ENCODE measurements at regions not wholly inside any gene's neighbourhood (a gene's known extent, or its start where the extent isn't known, plus 50 kb on each side); places are given as distances from the start of the nearest gene placed in this dataset.

GRCh38 chrX:8939322-8939721 lies 94.6 kb downstream of the FAM9B start:
- Histone ChIP-seq H3K36me3 (no peaks in the 10 kb centered on the region), H3K9me3 (no peaks in the 10 kb centered on the region), H3K27ac (no peak overlapping the region), H3K4me1 (no peaks in the 10 kb centered on the region), H3K4me3 (no peak overlapping the region), H3K27me3 (no peaks in the 10 kb centered on the region)
- TF ChIP-seq CTCF (IDR thresholded peaks at IDR 0.05): no peak
- no peak for TF ChIP-seq EP300 (IDR thresholded peaks at IDR 0.05)
- TF ChIP-seq POLR2A (IDR thresholded peaks at IDR 0.05): no peak
- no peak for TF ChIP-seq POLR2AphosphoS5 (IDR thresholded peaks at IDR 0.05)
- DNase-seq (ENCODE audit: low spot score in 2 of 2): no peak
- WGBS: 62% methylated on average over 3 of the region's 3 CpGs

DNA sequence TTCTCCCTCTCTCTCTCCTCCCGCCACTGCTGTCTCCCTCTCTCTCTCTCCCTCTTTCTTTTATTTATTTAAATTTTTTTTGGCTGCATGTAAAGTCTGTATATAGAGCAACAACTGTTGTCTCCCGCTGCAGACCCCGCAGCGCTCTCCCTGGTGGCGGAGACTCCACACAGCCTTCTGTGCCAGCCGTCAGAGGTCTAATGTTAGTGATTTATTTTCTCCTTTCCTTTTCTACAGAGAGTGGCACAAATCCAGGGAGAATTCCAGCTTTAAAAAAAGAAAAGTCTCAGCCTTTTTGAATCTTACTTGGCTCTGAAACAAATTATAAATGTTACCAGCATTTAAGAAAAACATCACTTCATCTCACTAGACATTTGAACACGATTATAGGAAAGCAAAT lies 106.2 kb downstream of the FAM9B start:
- Histone ChIP-seq H3K4me1 (no peaks in the 10 kb centered on the region), H3K36me3 (no peaks in the 10 kb centered on the region), H3K27ac (no peak overlapping the region), H3K27me3 (no peaks in the 10 kb centered on the region), H3K9me3 (no peaks in the 10 kb centered on the region), H3K4me3 (no peak overlapping the region)
- TF ChIP-seq POLR2AphosphoS5 (IDR thresholded peaks at IDR 0.05) (no peak), POLR2A (IDR thresholded peaks at IDR 0.05) (no peak)
- 40% methylated on average over 7 of the region's 7 CpGs for WGBS
- no peak for DNase-seq (ENCODE audit: low spot score in 2 of 2)

GRCh38 chrX:8927066-8927635 lies 106.8 kb downstream of the FAM9B start:
- Histone ChIP-seq H3K27ac (no peak overlapping the region), H3K4me1 (no peaks in the 10 kb centered on the region), H3K9me3 (no peaks in the 10 kb centered on the region), H3K4me3 (no peak overlapping the region), H3K27me3 (no peaks in the 10 kb centered on the region), H3K36me3 (no peaks in the 10 kb centered on the region)
- no peak for DNase-seq (ENCODE audit: low spot score in 2 of 2)
- WGBS: 63% methylated on average over 5 of the region's 5 CpGs
- TF ChIP-seq EP300 (IDR thresholded peaks at IDR 0.05): no peak
- TF ChIP-seq CTCF (IDR thresholded peaks at IDR 0.05): no peak
- no peak for TF ChIP-seq POLR2AphosphoS5 (IDR thresholded peaks at IDR 0.05)
- no peak for TF ChIP-seq POLR2A (IDR thresholded peaks at IDR 0.05)

GRCh38 chrX:8921615-8922014 lies 112.3 kb downstream of the FAM9B start:
- WGBS: 63% methylated on average over 2 of the region's 2 CpGs
- H3K4me1 ChIP-seq: no peaks in the 10 kb centered on the region
- DNase-seq (ENCODE audit: low spot score in 2 of 2): no peak
- no peaks in the 10 kb centered on the region for H3K9me3 ChIP-seq
- H3K36me3 ChIP-seq: no peaks in the 10 kb centered on the region
- H3K27me3 ChIP-seq: no peaks in the 10 kb centered on the region
- no peak for TF ChIP-seq POLR2A (IDR thresholded peaks at IDR 0.05)
- TF ChIP-seq POLR2AphosphoS5 (IDR thresholded peaks at IDR 0.05): no peak
- TF ChIP-seq EP300 (IDR thresholded peaks at IDR 0.05): no peak
- TF ChIP-seq CTCF (IDR thresholded peaks at IDR 0.05): no peak
- H3K4me3 ChIP-seq: no peak overlapping the region
- H3K27ac ChIP-seq: no peak overlapping the region

DNA sequence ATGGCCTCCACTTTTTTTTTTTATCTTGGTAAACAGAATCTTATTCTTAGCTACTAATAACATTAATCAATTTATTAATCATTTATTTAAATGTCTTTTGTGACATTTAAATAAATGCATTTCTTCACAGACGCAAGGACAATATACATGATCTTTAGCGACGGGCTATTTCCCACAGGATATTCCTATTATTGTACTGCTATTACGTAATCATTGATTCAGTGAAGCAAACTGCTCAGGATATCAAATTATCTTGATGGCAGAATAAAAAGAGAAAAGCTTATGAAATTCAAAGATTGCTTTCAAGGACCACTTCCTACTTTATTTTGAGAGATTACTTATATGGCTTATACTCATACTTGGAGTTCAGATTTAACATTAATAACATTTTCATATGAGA lies 114.1 kb downstream of the FAM9B start:
- Histone ChIP-seq H3K9me3 (no peaks in the 10 kb centered on the region), H3K27ac (no peak overlapping the region), H3K4me3 (no peak overlapping the region), H3K36me3 (no peaks in the 10 kb centered on the region), H3K27me3 (no peaks in the 10 kb centered on the region), H3K4me1 (no peaks in the 10 kb centered on the region)
- TF ChIP-seq POLR2A (IDR thresholded peaks at IDR 0.05): no peak
- TF ChIP-seq EP300 (IDR thresholded peaks at IDR 0.05): no peak
- TF ChIP-seq CTCF (IDR thresholded peaks at IDR 0.05): no peak
- no peak for TF ChIP-seq POLR2AphosphoS5 (IDR thresholded peaks at IDR 0.05)
- DNase-seq (ENCODE audit: low spot score in 2 of 2): no peak
- WGBS: 78% methylated on average over 4 of the region's 4 CpGs

DNA sequence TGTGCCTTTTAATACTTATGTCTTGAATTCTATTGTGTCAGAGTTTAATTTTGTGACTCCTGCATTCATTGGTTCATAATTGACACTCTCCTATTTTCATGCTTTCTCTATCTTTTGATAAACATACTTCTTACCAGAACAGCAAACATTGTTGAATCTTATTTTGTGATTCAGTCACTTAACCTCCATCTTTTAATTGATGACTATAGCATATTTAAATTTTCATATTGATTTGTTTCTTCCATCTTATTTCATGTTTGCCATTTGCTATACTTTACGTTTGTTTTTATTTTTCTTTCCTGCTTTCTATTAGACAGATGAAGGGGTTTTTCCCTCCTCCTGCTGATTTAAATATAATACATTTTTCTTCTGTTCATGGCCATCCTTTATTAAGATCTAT lies 115.5 kb upstream of the FAM9A start:
- H3K4me1 ChIP-seq: no peaks in the 10 kb centered on the region
- no peak overlapping the region for H3K27ac ChIP-seq
- TF ChIP-seq EP300 (IDR thresholded peaks at IDR 0.05) (no peak), POLR2A (IDR thresholded peaks at IDR 0.05) (no peak), POLR2AphosphoS5 (IDR thresholded peaks at IDR 0.05) (no peak), CTCF (IDR thresholded peaks at IDR 0.05) (no peak)
- H3K27me3 ChIP-seq: no peaks in the 10 kb centered on the region
- 66% methylated on average over 1 of the region's 1 CpG for WGBS
- no peak overlapping the region for H3K4me3 ChIP-seq
- no peaks in the 10 kb centered on the region for H3K36me3 ChIP-seq
- H3K9me3 ChIP-seq: no peaks in the 10 kb centered on the region
- no peak for DNase-seq (ENCODE audit: low spot score in 2 of 2)
